H9 (cell line): ENCODE measurements at regions not wholly inside any gene's neighbourhood (a gene's known extent, or its start where the extent isn't known, plus 50 kb on each side); places are given as distances from the start of the nearest gene placed in this dataset.

ENCODE experiments used
- DNase-seq: peaks from one replicate; pipeline ENCODE4 v3.0.0-alpha.2; 2017
- H2AFZ ChIP-seq: one replicate; pipeline ENCODE4 v1.6.1; 2013; ENCODE audit warnings: mild to moderate bottlenecking, low read length, control low read depth, moderate library complexity
- H2AK5ac ChIP-seq: 2 replicates; pipeline ENCODE4 v1.6.1; 2013; ENCODE audit warnings: low read length, control low read depth, mixed read lengths; ENCODE audit not compliant: insufficient read length
- H2BK120ac ChIP-seq: one replicate; pipeline ENCODE4 v1.6.1; 2013; ENCODE audit warnings: low read depth, mild to moderate bottlenecking, low read length, control low read depth, inconsistent platforms; ENCODE audit not compliant: poor library complexity, severe bottlenecking
- H2BK12ac ChIP-seq: 2 replicates; pipeline ENCODE4 v1.6.1; 2013; ENCODE audit warnings: low read length, control low read depth, mixed read lengths, low read depth; ENCODE audit not compliant: insufficient read length
- H2BK15ac ChIP-seq: 2 replicates; pipeline ENCODE4 v1.6.1; 2013; ENCODE audit warnings: low read depth, low read length, control low read depth
- H2BK20ac ChIP-seq: one replicate; pipeline ENCODE4 v1.6.1; 2013; ENCODE audit warnings: low read depth, mild to moderate bottlenecking, low read length, control low read depth, inconsistent platforms; ENCODE audit not compliant: poor library complexity, severe bottlenecking
- H2BK5ac ChIP-seq: 2 replicates; pipeline ENCODE4 v1.6.1; 2013; ENCODE audit warnings: low read length, control low read depth, mixed read lengths; ENCODE audit not compliant: insufficient read length
- H3K14ac ChIP-seq: 2 replicates; pipeline ENCODE4 v1.6.1; 2013; ENCODE audit warnings: low read length, control low read depth; ENCODE audit not compliant: insufficient read depth
- H3K18ac ChIP-seq: 2 replicates; pipeline ENCODE4 v1.6.1; 2013; ENCODE audit warnings: low read depth, mild to moderate bottlenecking, mixed read lengths, low read length, control low read depth; ENCODE audit not compliant: insufficient read length
- H3K23ac ChIP-seq: 2 replicates; pipeline ENCODE4 v1.6.1; 2013; ENCODE audit warnings: low read length, control low read depth, mixed read lengths, low read depth; ENCODE audit not compliant: insufficient read length
- H3K23me2 ChIP-seq: 2 replicates; pipeline ENCODE4 v1.6.1; 2013; ENCODE audit warnings: low read depth, mild to moderate bottlenecking, mixed read lengths, low read length, control low read depth; ENCODE audit not compliant: insufficient read length, poor library complexity, severe bottlenecking
- H3K27ac ChIP-seq: 2 replicates; pipeline ENCODE4 v1.5.1; 2013; ENCODE audit warnings: low read length, control low read depth, mixed read lengths, low read depth; ENCODE audit not compliant: insufficient read length
- H3K27me3 ChIP-seq: 2 replicates; pipeline ENCODE4 v1.6.1; 2013; ENCODE audit warnings: low read length, control low read depth, inconsistent platforms; ENCODE audit not compliant: insufficient read depth
- H3K4ac ChIP-seq: 2 replicates; pipeline ENCODE4 v1.6.1; 2013; ENCODE audit warnings: low read depth, mild to moderate bottlenecking, control low read depth, inconsistent platforms, low read length, moderate library complexity
- H3K4me1 ChIP-seq: 2 replicates; pipeline ENCODE4 v1.6.1; 2013; ENCODE audit warnings: low read length, control low read depth, inconsistent platforms; ENCODE audit not compliant: insufficient read depth
- H3K4me2 ChIP-seq: 2 replicates; pipeline ENCODE4 v1.6.1; 2013; ENCODE audit warnings: low read length, control low read depth, mixed read lengths; ENCODE audit not compliant: insufficient read length, insufficient read depth
- H3K56ac ChIP-seq: 2 replicates; pipeline ENCODE4 v1.6.1; 2013; ENCODE audit warnings: low read depth, mild to moderate bottlenecking, mixed read lengths, low read length, control low read depth; ENCODE audit not compliant: insufficient read length
- H3K79me1 ChIP-seq: 2 replicates; pipeline ENCODE4 v1.6.1; 2013; ENCODE audit warnings: low read depth, mild to moderate bottlenecking, moderate library complexity, low read length, control low read depth, inconsistent platforms; ENCODE audit not compliant: insufficient read depth, poor library complexity, severe bottlenecking
- H3K79me2 ChIP-seq: 2 replicates; pipeline ENCODE4 v1.6.1; 2013; ENCODE audit warnings: low read length, control low read depth, inconsistent platforms; ENCODE audit not compliant: insufficient read depth
- H3K9ac ChIP-seq: 2 replicates; pipeline ENCODE4 v1.6.1; 2013; ENCODE audit warnings: low read length, control low read depth, mixed read lengths; ENCODE audit not compliant: insufficient read length; ENCODE audit errors: extremely low read depth
- H3K9me3 ChIP-seq: one replicate; pipeline ENCODE4 v1.6.1; 2013; ENCODE audit warnings: low read depth, low read length, inconsistent platforms; ENCODE audit not compliant: control insufficient read depth
- H3T11ph ChIP-seq: one replicate; pipeline ENCODE4 v1.6.1; 2013; ENCODE audit warnings: mild to moderate bottlenecking, low read length, control low read depth, inconsistent platforms
- H4K20me1 ChIP-seq: one replicate; pipeline ENCODE4 v1.6.1; 2013; ENCODE audit not compliant: control insufficient read depth, insufficient read length, insufficient read depth
- H4K5ac ChIP-seq: 2 replicates; pipeline ENCODE4 v1.6.1; 2013; ENCODE audit warnings: low read depth, mild to moderate bottlenecking, mixed read lengths, low read length, control low read depth; ENCODE audit not compliant: insufficient read length
- H4K8ac ChIP-seq: replicated peaks from 2 replicates; pipeline ENCODE4 v1.6.1; 2013; ENCODE audit warnings: low read length, control low read depth, mixed read lengths, low read depth; ENCODE audit not compliant: insufficient read length
- H4K91ac ChIP-seq: 2 replicates; pipeline ENCODE4 v1.6.1; 2013; ENCODE audit warnings: low read depth, mild to moderate bottlenecking, moderate library complexity, mixed read lengths, low read length, control low read depth; ENCODE audit not compliant: insufficient read length
- H3K27ac Mint-ChIP-seq, 3 experiments: 2 replicates in 2 of 3; 3 replicates in 1 of 3; pipeline ENCODE4 v1.8.0; 2020 to 2021; ENCODE audit warnings: mixed read lengths in 3 of 3, mild to moderate bottlenecking in 1 of 3, moderate library complexity in 1 of 3
- H3K27me3 Mint-ChIP-seq: 2 replicates; pipeline ENCODE4 v1.8.0; 2021; ENCODE audit warnings: low read depth, mild to moderate bottlenecking, moderate library complexity, mixed read lengths
- H3K36me3 Mint-ChIP-seq, 3 experiments: 2 replicates in 2 of 3; 3 replicates in 1 of 3; pipeline ENCODE4 v1.8.0; 2020 to 2021; ENCODE audit warnings: low read depth in 3 of 3, mixed read lengths in 3 of 3; ENCODE audit not compliant: insufficient read depth in 1 of 3
- H3K4me1 Mint-ChIP-seq, 2 experiments: 2 replicates each; pipeline ENCODE4 v1.8.0; 2020; ENCODE audit warnings: mixed read lengths in 2 of 2
- H3K4me3 Mint-ChIP-seq, 2 experiments: 2 replicates in 1 of 2; 3 replicates in 1 of 2; pipeline ENCODE4 v1.8.0; 2020 to 2021; ENCODE audit warnings: mild to moderate bottlenecking in 2 of 2, mixed read lengths in 2 of 2, moderate library complexity in 1 of 2
- H3K9me3 Mint-ChIP-seq, 2 experiments: 2 replicates in 1 of 2; 3 replicates in 1 of 2; pipeline ENCODE4 v1.8.0; 2020; ENCODE audit warnings: mild to moderate bottlenecking in 2 of 2, mixed read lengths in 2 of 2, moderate library complexity in 1 of 2
- CTCF ChIP-seq: fragments of 200-600 bp; sonication (generic); conservative IDR thresholded peaks from 3 replicates; pipeline ENCODE4 v1.8.0; 2021; ENCODE audit warnings: antibody characterized with exemption, mild to moderate bottlenecking
- WGBS: extraction: QIAGEN DNeasy Blood & Tissue Kit; methylation state at CpG from one replicate; pipeline ENCODE4 v1.1.7; 2013; ENCODE audit warnings: missing lambda C conversion rate, low lambda C conversion rate, mixed read lengths; ENCODE audit not compliant: insufficient read length; ENCODE audit errors: extremely low coverage; 5-methylcytosine and 5-hydroxymethylcytosine counted together

- no peaks in the 10 kb centered on the region for H3K23me2 ChIP-seq
- no peak overlapping the region for H3K27ac Mint-ChIP-seq
- H3K9me3 ChIP-seq: no peaks in the 10 kb centered on the region
- no peaks in the 10 kb centered on the region for H4K20me1 ChIP-seq
- H3K9ac ChIP-seq: no peak overlapping the region
- H3K4me2 ChIP-seq: no peak overlapping the region
- no peaks in the 10 kb centered on the region for H3K4me1 ChIP-seq
- no peak overlapping the region for H2BK120ac ChIP-seq
- H3K23ac ChIP-seq: no peak overlapping the region
- H3K27me3 Mint-ChIP-seq: no peaks in the 10 kb centered on the region
- TF ChIP-seq CTCF: no peak
- H4K91ac ChIP-seq: no peak overlapping the region
- H3K4ac ChIP-seq: no peak overlapping the region
- no peak overlapping the region for H3K14ac ChIP-seq
- H3K36me3 Mint-ChIP-seq: no peaks in the 10 kb centered on the region
- no peak overlapping the region for H2BK15ac ChIP-seq
- DNase-seq: no peak
- H2BK12ac ChIP-seq: no peak overlapping the region
- peaks cover 5 to 8% of the 10 kb centered on the region in 2 experiments for H3K4me1 Mint-ChIP-seq
- no peak overlapping the region for H2AFZ ChIP-seq
- H3K79me1 ChIP-seq: no peaks in the 10 kb centered on the region
- no peak overlapping the region for H2AK5ac ChIP-seq
- WGBS: no CpG with 5 or more reads among the region's 3 CpGs
- no peak overlapping the region for H3K18ac ChIP-seq
- H3K27ac ChIP-seq: no peak overlapping the region
- H3K56ac ChIP-seq: no peak overlapping the region
- no peak overlapping the region for H2BK5ac ChIP-seq
- H3K27me3 ChIP-seq: no peaks in the 10 kb centered on the region
- H3K9me3 Mint-ChIP-seq: no peaks in the 10 kb centered on the region
- no peak overlapping the region for H3K4me3 Mint-ChIP-seq
- H4K8ac ChIP-seq: no peak overlapping the region
- H2BK20ac ChIP-seq: no peak overlapping the region
- no peaks in the 10 kb centered on the region for H3K79me2 ChIP-seq
- H4K5ac ChIP-seq: no peak overlapping the region
- H3T11ph ChIP-seq: no peak overlapping the region
Observed at GRCh38 chr1:81715391-81715790, 85.3 kb upstream of the ADGRL2 start.
